ENCODE measurements at regions not wholly inside any gene's neighbourhood (a gene's known extent, or its start where the extent isn't known, plus 50 kb on each side); places are given as distances from the start of the nearest gene placed in this dataset.
"Not testable (repeated sequence)": the region's sequence is repeated elsewhere in the genome, so short reads cannot be mapped to it uniquely, and the experiment has no call there.

DNA sequence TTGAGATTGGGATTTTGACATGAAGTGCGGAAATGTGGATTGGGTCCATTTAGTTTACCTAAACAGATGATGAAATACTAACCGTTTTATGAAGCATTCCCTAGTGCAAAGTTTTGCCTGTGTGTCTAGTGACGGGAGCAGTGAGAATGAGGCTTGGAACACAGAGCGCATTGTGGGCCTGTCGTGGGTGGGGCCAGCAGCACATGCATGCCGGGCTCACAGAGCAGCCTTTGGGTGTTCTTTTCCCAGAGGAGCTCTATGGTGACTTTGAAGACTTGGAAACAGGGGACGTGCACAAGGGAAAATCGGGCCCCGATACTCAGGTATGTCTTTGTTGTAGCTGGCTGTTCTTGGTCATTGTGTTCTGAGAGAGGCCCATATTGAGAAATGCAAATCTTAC, 388.1 kb downstream of the GOLGA6L6 start:
- POLR2A ChIA-PET (ENCODE audit: unreplicated experiment); BruUV-seq (replicated peaks); intact Hi-C loops (cut with micrococcal nuclease); H2AFZ ChIP-seq (replicated peaks; ENCODE audit: low read length, poor library complexity); H2BK5ac ChIP-seq (ENCODE audit: low read depth, low read length, poor library complexity, severe bottlenecking); H3K9me3 ChIP-seq (ENCODE audit: control insufficient read depth, insufficient read depth, low read length); H3K27ac ChIP-seq (ENCODE audit: insufficient read depth, low read length); DNase-seq; ATAC-seq (ENCODE audit: low read depth); H3K4me1 ChIP-seq (ENCODE audit: control insufficient read depth, insufficient read depth, low read length); H2AK9ac ChIP-seq (replicated peaks; ENCODE audit: low read depth, low read length, poor library complexity); H3K18ac ChIP-seq (ENCODE audit: low read depth, low read length); H4K91ac ChIP-seq (ENCODE audit: insufficient read depth, low read depth, low read length); H2BK15ac ChIP-seq (ENCODE audit: low read depth, low read length); H2BK120ac ChIP-seq (ENCODE audit: low read depth, low read length); H3K36me3 ChIP-seq (ENCODE audit: control insufficient read depth, insufficient read depth, low read length); CTCF ChIA-PET; dilution Hi-C loops (cut with HindIII; ENCODE audit: low sequenced_read_pairs, unreplicated experiment); H3K4me2 ChIP-seq (ENCODE audit: low read depth, low read length); H3K27me3 ChIP-seq (ENCODE audit: control insufficient read depth, insufficient read depth, low read length); H3K56ac ChIP-seq (ENCODE audit: extremely low read depth, insufficient read depth, low read length); H3K4me3 ChIP-seq (ENCODE audit: insufficient read depth, low read depth, low read length); H3K9ac ChIP-seq (ENCODE audit: low read depth, low read length); H3K14ac ChIP-seq (replicated peaks; ENCODE audit: low read depth, low read length); H4K20me1 ChIP-seq (ENCODE audit: insufficient read depth, low read length); H3K4ac ChIP-seq (ENCODE audit: low read depth, low read length); H2BK20ac ChIP-seq (ENCODE audit: low read depth, low read length); H3K9me1 ChIP-seq (ENCODE audit: insufficient read depth, low read length); H4K5ac ChIP-seq (ENCODE audit: low read depth, low read length); in situ Hi-C loops (cut with MboI; ENCODE audit: low sequenced_read_pairs); H4K8ac ChIP-seq (ENCODE audit: low read depth in 2 of 2, low read length in 2 of 2); H3K23ac ChIP-seq (ENCODE audit: low read depth, low read length); H3K79me1 ChIP-seq (ENCODE audit: low read depth in 1 of 2, low read length in 2 of 2); H2AK5ac ChIP-seq (ENCODE audit: low read depth, low read length): not testable (repeated sequence)
- no CpG with 5 or more reads among the region's 9 CpGs for WGBS, 2 experiments (ENCODE audit: extremely low coverage in 2 of 2, insufficient read length in 1 of 2)

DNA sequence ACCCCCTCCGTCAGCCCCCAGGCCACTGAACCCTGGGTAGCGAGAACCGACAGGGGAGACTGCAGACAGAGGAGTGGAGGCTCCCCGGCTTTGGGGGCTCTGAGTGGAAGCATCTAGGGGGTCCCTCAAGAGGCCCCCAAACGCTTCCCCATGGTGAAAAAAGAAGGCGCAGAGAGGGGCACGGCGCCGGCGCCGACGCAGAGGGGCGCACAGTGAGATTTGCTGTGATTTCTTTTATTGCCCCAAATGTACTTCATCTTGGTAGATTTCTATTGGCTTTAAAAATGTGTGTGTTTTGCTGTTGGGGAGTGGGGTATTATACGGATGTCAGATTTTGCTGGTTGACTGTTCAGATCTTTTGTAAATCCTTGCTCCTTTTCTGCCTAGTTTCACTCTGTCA, 392.9 kb downstream of the GOLGA6L6 start:
- H4K8ac ChIP-seq (ENCODE audit: low read depth in 2 of 2, low read length in 2 of 2); H3K9me1 ChIP-seq (ENCODE audit: insufficient read depth, low read length); H3K9ac ChIP-seq (ENCODE audit: low read depth, low read length); H3K18ac ChIP-seq (ENCODE audit: low read depth, low read length); H2BK5ac ChIP-seq (ENCODE audit: low read depth, low read length, poor library complexity, severe bottlenecking); in situ Hi-C loops (cut with MboI; ENCODE audit: low sequenced_read_pairs); H2BK15ac ChIP-seq (ENCODE audit: low read depth, low read length); H3K14ac ChIP-seq (replicated peaks; ENCODE audit: low read depth, low read length); H2AFZ ChIP-seq (replicated peaks; ENCODE audit: low read length, poor library complexity); H3K4me1 ChIP-seq (ENCODE audit: control insufficient read depth, insufficient read depth, low read length); H4K20me1 ChIP-seq (ENCODE audit: insufficient read depth, low read length); H2BK20ac ChIP-seq (ENCODE audit: low read depth, low read length); H3K23ac ChIP-seq (ENCODE audit: low read depth, low read length); H4K5ac ChIP-seq (ENCODE audit: low read depth, low read length); H3K9me3 ChIP-seq (ENCODE audit: control insufficient read depth, insufficient read depth, low read length); ATAC-seq (ENCODE audit: low read depth); POLR2A ChIA-PET (ENCODE audit: unreplicated experiment); intact Hi-C loops (cut with micrococcal nuclease); H3K56ac ChIP-seq (ENCODE audit: extremely low read depth, insufficient read depth, low read length); dilution Hi-C loops (cut with HindIII; ENCODE audit: low sequenced_read_pairs, unreplicated experiment); H2AK5ac ChIP-seq (ENCODE audit: low read depth, low read length); DNase-seq; H3K4me3 ChIP-seq (ENCODE audit: insufficient read depth, low read depth, low read length); H3K4ac ChIP-seq (ENCODE audit: low read depth, low read length); H2BK120ac ChIP-seq (ENCODE audit: low read depth, low read length); H3K27me3 ChIP-seq (ENCODE audit: control insufficient read depth, insufficient read depth, low read length); H3K27ac ChIP-seq (ENCODE audit: insufficient read depth, low read length); CTCF ChIA-PET; H2AK9ac ChIP-seq (replicated peaks; ENCODE audit: low read depth, low read length, poor library complexity); H3K4me2 ChIP-seq (ENCODE audit: low read depth, low read length); H3K79me1 ChIP-seq (ENCODE audit: low read depth in 1 of 2, low read length in 2 of 2); BruUV-seq (replicated peaks); H4K91ac ChIP-seq (ENCODE audit: insufficient read depth, low read depth, low read length); H3K36me3 ChIP-seq (ENCODE audit: control insufficient read depth, insufficient read depth, low read length): not testable (repeated sequence)
- no CpG with 5 or more reads among the region's 14 CpGs for WGBS, 2 experiments (ENCODE audit: extremely low coverage in 2 of 2, insufficient read length in 1 of 2)
